ENCODE measurements at regions not wholly inside any gene's neighbourhood (a gene's known extent, or its start where the extent isn't known, plus 50 kb on each side); places are given as distances from the start of the nearest gene placed in this dataset.
A peak's percentile ranks its signal among the peaks of the same experiment; 100 is the strongest.

DNA sequence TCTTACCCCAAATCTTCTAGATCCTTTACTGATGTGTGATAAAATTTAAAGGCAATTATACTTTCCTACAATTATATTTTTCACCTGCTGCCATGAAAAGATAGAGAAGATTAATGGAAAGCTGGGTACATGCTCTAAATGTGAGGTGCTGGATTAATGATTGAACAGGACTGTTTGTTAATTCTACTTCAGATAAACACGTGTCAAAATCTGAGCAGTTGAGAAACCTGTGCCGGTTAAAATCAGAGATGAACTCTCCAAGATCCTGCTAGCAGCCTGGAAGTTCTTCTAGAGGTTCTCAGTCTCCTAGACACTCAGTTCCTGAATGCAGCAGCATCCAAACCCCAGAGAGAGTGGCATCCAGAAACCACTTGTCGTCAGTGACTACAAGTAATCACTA, 69.2 kb downstream of the INHBA start:
- DNase-seq (ENCODE audit: low spot score in 2 of 2) (no peak), ATAC-seq (no peak)
- peaks cover 4 to 7% of the 10 kb centered on the region in 2 donors for H3K9me3 Mint-ChIP-seq
- no peak overlapping the region for H3K27ac Mint-ChIP-seq
- H3K36me3 Mint-ChIP-seq: no peaks in the 10 kb centered on the region

- DNase-seq (ENCODE audit: low spot score in 2 of 2) (peak in 1 of 2 donors; percentile 3), ATAC-seq (peak; percentile 52 to 73)
- Mint-ChIP-seq H3K36me3 (no peaks in the 10 kb centered on the region), H3K9me3 (peaks cover 7 to 9% of the 10 kb centered on the region in 2 donors), H3K27ac (no peak overlapping the region)
Observed at GRCh38 chr7:41630741-41631140, 72.1 kb downstream of the INHBA start.

DNA sequence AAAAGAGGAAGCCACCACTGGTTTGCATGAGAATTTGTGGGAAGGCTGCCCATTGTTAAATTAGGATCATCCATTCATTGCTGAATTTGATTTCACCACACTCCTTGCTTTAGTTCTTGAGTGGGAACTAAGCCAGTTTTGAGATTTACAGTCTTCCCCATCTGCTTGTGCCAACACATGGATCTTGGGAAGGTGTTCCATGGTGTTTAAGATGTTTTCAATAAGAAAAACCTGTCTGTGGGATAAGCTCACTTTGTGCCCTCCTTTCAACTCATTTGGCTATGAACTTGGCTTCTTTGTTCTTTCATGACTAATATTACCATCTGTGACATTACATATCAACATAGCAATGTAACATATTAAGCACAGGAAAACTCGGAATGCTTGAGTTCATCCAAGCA, 73.2 kb downstream of the INHBA start:
- no peak for DNase-seq (ENCODE audit: low spot score in 2 of 2)
- Mint-ChIP-seq H3K27ac (no peak overlapping the region), H3K9me3 (peaks cover 9 to 11% of the 10 kb centered on the region in 2 donors), H3K36me3 (no peaks in the 10 kb centered on the region)
- ATAC-seq: no peak

DNA sequence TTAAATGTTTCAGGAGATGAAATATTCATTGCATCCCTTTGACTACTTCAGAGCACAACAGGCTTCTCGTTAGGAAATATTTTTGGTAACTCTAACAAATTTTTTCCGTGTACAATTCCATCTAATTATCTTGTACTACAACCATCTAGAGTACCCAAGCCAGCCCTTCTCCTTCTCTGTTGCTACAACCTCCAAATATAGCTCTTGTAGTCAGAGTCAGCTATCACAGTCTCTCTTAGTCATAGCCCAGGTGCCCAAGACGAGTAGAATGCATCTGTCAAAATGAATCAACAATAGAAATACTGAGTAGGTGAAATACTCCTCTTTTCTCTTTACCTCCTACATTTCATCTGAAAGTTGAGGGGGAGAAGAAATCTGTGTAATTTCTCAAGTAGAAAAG, 74.0 kb downstream of the INHBA start:
- H3K36me3 Mint-ChIP-seq: no peaks in the 10 kb centered on the region
- DNase-seq (ENCODE audit: low spot score in 2 of 2): no peak
- no peak overlapping the region for H3K27ac Mint-ChIP-seq
- peak in 1 of 2 donors; percentile 88 for ATAC-seq
- H3K9me3 Mint-ChIP-seq: peaks cover 10 to 14% of the 10 kb centered on the region in 2 donors

GRCh38 chr7:41627645-41628298, 75.1 kb downstream of the INHBA start:
- Mint-ChIP-seq H3K27ac (no peak overlapping the region), H3K36me3 (no peaks in the 10 kb centered on the region), H3K9me3 (peaks cover 9 to 13% of the 10 kb centered on the region in 2 donors)
- no peak for ATAC-seq
- no peak for DNase-seq (ENCODE audit: low spot score in 2 of 2)

DNA sequence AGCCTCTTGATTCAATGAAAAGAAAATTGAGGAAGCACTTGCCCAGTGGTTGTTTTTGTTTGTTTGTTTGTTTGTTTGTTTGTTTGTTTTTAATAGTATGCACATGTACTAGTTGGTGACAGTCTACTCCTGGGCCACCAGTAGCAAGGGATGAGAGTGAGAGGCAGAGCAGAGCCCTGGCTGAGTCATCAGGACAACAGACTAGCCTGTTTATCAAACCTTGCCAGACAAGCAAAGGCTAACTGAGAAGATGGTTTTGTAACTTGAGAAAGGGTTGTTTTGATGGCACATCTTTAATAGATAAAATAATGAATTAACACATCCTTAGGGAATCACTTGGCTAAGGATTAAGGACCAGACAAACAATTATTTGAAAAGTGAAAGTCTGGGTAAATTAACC, 78.1 kb downstream of the INHBA start:
- no peak for ATAC-seq
- no peak for DNase-seq (ENCODE audit: low spot score in 2 of 2)
- H3K9me3 Mint-ChIP-seq: peaks cover 19 to 22% of the 10 kb centered on the region in 2 donors
- no peak overlapping the region for H3K27ac Mint-ChIP-seq
- no peaks in the 10 kb centered on the region for H3K36me3 Mint-ChIP-seq

- Mint-ChIP-seq H3K36me3 (no peaks in the 10 kb centered on the region), H3K27ac (no peak overlapping the region), H3K9me3 (peaks cover 15 to 27% of the 10 kb centered on the region in 2 donors)
- no peak for ATAC-seq
- no peak for DNase-seq (ENCODE audit: low spot score in 2 of 2)
Observed at GRCh38 chr7:41621953-41622831, 80.7 kb downstream of the INHBA start.

DNA sequence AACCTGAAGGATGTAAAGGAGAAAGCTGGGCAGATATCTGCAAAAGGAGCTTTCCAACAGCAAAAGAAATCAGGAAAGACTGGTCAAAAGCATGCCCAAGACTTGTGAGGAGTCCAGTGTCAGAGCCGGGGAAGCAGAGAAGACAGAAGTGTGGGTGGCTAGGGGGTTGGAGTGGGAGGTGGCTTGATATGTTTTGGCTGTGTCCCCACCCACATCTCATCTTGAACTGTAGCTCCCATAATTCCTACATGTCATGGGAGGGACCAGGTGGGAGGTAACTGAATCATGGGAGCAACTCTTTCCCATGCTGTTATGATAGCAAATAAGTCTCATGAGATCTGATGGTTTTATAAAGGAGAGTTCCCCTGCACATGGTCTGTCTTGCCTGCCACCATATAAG, 84.9 kb downstream of the INHBA start:
- peaks cover 17 to 20% of the 10 kb centered on the region in 2 donors for H3K9me3 Mint-ChIP-seq
- ATAC-seq (no peak), DNase-seq (ENCODE audit: low spot score in 2 of 2) (no peak)
- H3K27ac Mint-ChIP-seq: no peak overlapping the region
- H3K36me3 Mint-ChIP-seq: no peaks in the 10 kb centered on the region

DNA sequence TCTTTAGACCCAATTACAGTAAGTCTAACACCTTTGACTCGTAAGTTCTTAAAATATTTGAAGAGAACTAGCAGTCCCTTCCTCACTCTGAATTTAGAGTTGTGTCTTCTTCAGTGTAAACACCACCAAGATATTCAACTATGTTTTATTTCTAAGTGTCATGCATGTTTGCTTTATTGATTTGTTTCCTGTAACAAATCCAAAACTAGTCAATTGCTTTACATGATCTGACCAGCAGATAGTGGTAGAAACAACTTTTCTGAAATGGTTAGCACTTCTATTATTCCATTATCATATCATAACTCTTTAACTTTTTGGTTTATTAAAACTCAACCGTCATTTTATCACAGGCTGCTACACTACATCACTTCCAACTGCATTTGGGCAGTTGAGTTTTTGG, 90.1 kb downstream of the INHBA start:
- H3K9me3 Mint-ChIP-seq: peaks cover 6 to 15% of the 10 kb centered on the region in 2 donors
- DNase-seq (ENCODE audit: low spot score in 2 of 2) (no peak), ATAC-seq (no peak)
- H3K27ac Mint-ChIP-seq: no peak overlapping the region
- H3K36me3 Mint-ChIP-seq: no peaks in the 10 kb centered on the region

DNA sequence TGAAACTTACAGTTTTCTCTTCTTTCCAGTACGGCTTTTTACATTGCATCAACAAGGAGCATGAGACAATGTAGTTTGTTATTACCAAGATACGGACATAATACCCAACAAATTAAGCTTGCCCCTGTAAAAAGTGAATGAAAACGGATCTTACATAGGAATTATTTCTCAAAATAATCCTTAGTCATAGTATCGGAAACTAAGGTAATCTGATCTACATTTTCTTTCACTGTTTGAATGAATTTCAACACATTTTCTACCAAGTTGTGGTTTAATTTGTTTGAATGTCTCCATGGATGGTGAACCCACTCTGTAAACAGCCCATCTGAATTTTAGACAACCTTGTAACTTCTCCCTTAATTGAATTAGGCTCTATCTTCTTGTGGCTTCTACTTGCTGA, 90.5 kb downstream of the INHBA start:
- Mint-ChIP-seq H3K9me3 (peaks cover 6 to 15% of the 10 kb centered on the region in 2 donors), H3K27ac (no peak overlapping the region), H3K36me3 (no peaks in the 10 kb centered on the region)
- no peak for DNase-seq (ENCODE audit: low spot score in 2 of 2)
- no peak for ATAC-seq

DNA sequence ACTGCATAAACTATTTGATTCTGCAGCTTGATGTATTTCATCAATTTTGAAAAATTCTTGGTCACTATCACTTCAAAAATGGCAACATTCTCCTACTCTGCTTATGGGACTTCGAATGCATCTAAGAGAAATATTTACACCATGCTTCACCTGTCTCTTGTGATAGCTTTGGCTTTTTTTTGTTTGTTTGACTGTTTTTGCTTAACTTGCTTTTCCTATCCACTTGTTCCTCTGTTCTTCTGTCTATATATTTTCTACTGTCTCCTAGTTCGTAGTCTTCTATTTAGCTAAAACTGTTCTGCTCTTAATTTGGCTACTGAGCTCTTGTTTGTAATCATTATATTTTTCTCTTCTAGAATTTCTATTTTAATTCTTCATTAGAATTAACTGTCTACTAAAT, 94.4 kb downstream of the INHBA start:
- peaks cover 6 to 9% of the 10 kb centered on the region in 2 donors for H3K9me3 Mint-ChIP-seq
- no peak for ATAC-seq
- no peak for DNase-seq (ENCODE audit: low spot score in 2 of 2)
- H3K36me3 Mint-ChIP-seq: no peaks in the 10 kb centered on the region
- no peak overlapping the region for H3K27ac Mint-ChIP-seq

- H3K36me3 Mint-ChIP-seq: peaks cover 0 to 5% of the 10 kb centered on the region in 2 donors
- H3K9me3 Mint-ChIP-seq: no peaks in the 10 kb centered on the region
- no peak for DNase-seq (ENCODE audit: low spot score in 2 of 2)
- ATAC-seq: no peak
- no peak overlapping the region for H3K27ac Mint-ChIP-seq
Observed at GRCh38 chr7:41603985-41604384, 98.9 kb downstream of the INHBA start.

DNA sequence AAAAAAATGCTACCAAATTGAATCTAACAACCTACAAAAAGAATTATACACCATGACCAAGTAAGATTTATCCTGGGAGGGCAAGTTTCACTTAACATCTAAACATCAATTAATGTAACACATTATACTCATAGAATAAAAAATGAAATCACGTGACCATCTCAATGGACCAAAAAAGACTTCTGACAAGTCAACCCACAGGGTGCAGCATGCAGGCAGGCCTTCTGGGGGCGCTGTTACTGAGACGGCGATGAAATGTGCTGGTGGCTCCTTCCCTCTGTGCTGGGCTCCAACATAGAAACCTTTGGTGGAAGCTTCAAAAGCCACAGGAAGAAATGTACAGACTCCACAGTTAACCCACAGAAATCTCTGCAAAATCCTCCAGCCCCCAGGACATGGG, 103.1 kb downstream of the INHBA start:
- no peak overlapping the region for H3K27ac Mint-ChIP-seq
- H3K36me3 Mint-ChIP-seq: peaks cover 5 to 13% of the 10 kb centered on the region in 2 donors
- H3K9me3 Mint-ChIP-seq: peaks cover 22 to 25% of the 10 kb centered on the region in 2 donors
- ATAC-seq (no peak), DNase-seq (ENCODE audit: low spot score in 2 of 2) (no peak)

GRCh38 chr7:41592794-41593193, 110.1 kb downstream of the INHBA start:
- DNase-seq (ENCODE audit: low spot score in 2 of 2) (no peak), ATAC-seq (no peak)
- Mint-ChIP-seq H3K36me3 (peaks cover 0 to 15% of the 10 kb centered on the region in 2 donors), H3K27ac (no peak overlapping the region), H3K9me3 (peaks cover 26 to 32% of the 10 kb centered on the region in 2 donors)

DNA sequence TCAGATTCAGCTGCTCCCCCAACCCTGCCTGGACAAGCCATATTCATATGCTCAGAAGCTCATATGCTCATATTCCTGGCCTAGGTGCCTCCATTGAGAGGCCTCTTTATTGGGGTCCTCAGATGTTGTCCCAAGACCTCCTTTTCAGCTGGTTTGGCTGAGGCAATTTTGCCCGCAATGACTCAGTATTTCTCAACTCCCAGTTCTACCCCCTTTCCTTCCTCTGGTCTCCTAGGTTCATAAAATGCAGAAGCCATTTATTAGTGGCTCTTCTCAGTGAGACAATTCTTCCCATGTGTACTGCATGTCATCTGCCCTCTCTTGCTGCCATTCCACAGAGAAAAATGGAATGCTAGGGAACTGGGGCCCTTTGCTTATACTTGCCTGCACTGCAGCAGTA, 110.7 kb downstream of the INHBA start:
- no peak for DNase-seq (ENCODE audit: low spot score in 2 of 2)
- peaks cover 0 to 15% of the 10 kb centered on the region in 2 donors for H3K36me3 Mint-ChIP-seq
- ATAC-seq: no peak
- H3K9me3 Mint-ChIP-seq: peaks cover 27 to 31% of the 10 kb centered on the region in 2 donors
- no peak overlapping the region for H3K27ac Mint-ChIP-seq

DNA sequence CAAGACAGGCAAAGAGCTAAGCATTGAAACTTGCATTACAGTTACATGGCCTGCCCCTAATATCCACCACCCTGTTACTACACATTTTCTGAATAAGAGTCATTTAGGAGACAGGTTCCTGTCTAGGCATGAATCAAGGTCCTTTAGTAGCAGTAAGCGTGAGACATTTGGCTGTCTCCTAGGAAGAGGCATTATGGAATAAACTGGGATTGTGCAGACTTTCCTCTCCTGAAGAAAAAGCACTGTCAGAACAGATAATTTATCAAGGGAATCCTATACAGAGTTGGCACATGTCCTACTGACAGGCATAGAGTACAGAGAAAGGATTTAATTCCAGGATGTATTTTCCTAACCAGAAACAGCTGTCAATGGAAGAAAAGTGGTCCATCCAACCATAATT, 111.9 kb downstream of the INHBA start:
- Mint-ChIP-seq H3K9me3 (peaks cover 18 to 21% of the 10 kb centered on the region in 2 donors), H3K36me3 (peaks cover 0 to 13% of the 10 kb centered on the region in 2 donors), H3K27ac (no peak overlapping the region)
- DNase-seq (ENCODE audit: low spot score in 2 of 2) (no peak), ATAC-seq (no peak)

DNA sequence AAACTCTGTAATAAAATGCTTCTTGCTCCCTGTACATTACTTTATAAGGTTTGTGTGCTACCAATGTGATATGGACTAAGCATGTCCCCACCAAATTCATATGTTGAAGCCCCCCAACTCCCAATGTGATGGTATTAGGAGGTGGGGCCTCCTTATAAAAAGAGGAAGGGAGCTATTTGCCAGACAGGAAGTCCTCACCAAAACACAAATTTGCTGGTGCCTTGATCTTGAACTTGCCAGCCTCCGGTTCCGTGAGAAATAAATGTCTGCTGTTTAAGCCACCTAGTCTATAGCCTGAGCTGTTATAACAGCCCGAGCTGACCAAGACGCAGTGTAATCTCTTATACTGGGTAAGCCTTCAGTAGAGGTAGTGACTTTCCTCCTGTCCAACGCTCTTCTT, 114.5 kb downstream of the INHBA start:
- DNase-seq (ENCODE audit: low spot score in 2 of 2) (no peak), ATAC-seq (no peak)
- Mint-ChIP-seq H3K27ac (no peak overlapping the region), H3K36me3 (peaks cover 0 to 8% of the 10 kb centered on the region in 2 donors), H3K9me3 (peaks cover 8 to 12% of the 10 kb centered on the region in 2 donors)
